NCI-H2227 treated with DMSO at 0.1 percent for 48 hours (cell line): ENCODE measurements at regions not wholly inside any gene's neighbourhood (a gene's known extent, or its start where the extent isn't known, plus 50 kb on each side); places are given as distances from the start of the nearest gene placed in this dataset.

Experiments used
- DNase-seq: peaks from one replicate; lab custom pipeline; 2025; lab: John Stamatoyannopoulos, UW

DNA sequence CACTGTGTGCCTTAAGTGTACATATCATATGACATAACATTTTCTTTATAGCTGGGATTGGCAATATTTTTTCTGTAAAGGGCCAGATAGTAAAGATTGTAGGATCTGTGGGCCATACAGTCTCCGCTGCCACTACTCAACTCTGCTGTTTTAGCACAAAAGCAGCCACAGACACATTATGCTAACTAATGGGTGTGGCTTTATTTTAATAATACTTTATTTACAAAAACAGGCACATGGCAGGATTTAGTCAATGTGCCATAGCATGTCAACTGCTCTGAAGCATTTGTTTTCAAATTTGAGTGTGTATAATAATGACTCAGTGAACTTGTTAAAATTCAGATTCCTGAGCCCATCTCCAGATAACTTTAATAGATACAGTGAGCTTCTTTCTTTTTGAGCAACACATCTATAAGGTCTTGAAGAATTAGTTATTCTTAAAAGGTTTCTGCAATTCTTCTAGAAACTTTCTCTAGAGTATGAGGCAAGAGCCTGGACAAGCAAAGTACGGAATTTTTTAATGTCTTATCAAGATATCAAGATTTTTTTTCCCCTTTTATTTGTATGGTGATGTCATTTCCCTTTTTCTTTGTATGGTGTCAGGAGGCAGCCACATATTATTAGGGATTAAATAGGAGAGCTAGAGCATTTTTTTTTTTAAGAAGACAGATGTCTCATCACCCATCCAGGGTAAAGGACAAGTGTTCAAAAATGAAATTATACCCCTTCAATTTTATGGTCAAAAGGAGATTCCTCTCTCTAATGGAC lies 518.3 kb downstream of the DHX35 start:
- no peak for DNase-seq

DNA sequence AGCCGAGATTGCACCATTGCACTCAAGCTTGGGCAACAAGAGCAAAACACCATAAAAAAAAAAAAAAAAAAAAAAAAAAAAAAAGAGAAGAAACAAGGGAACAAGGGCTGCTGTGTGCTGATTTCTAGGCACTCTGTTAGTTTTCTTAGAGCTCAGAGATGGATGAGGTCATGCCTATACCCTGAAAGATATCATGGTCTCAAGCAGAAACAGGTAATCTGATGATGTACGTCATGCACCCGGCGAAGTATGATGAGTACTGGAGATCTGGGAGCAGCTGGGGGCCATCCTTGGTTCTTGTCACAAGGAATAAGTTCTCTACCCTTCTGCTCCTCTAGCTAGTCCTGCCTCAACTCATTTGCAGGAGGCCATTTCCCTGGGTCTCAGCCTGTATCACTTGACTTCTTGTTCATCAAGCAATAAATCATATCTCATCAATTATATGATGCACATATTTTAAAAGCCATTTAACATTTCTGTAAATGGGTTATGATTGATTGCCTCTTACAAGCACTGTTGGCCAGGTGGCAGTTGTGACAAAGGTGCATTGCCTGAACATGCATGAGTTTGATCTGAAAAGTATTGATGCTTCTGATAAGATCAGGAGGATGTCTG lies 517.2 kb downstream of the DHX35 start:
- DNase-seq = no peak

DNA sequence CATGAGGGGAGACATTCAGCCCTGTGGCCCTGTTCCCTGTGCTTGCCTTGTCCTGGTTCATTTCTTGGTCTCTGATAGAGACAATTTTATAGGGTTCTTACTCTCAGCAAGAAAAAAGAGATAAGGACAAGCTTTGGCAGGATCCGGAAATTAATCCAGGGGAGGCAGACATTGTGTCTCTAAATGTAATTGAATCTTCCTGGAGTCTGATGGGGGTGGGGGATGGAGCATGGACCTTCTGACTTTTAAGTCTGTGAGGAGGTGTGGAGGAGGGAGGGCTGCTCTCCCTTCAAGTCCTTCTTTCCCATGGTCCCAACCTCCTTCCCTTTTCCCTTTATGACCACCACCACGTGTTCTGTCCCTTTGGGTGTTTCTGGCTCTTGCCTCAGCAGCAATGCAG lies 512.7 kb downstream of the DHX35 start:
- DNase-seq = no peak

DNA sequence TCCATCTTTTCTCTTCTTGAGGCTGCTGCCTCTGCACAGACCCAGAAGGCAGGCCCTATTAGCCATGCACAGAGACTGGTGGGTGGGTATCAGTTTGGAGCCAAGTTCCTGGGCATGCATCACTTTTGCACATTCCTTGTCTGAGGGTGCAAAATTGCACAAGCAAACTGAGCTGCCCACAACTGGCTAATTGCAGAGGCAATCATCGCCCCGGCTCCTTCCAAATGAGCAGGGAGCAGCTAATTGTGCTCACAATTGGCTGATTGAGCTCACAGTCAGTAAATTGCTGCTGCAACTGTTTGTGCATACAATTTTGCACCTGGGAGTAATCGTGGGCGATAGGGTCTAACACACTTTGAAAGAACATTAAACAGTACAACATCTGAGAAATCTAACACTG lies 511.4 kb downstream of the DHX35 start:
- no peak for DNase-seq

DNA sequence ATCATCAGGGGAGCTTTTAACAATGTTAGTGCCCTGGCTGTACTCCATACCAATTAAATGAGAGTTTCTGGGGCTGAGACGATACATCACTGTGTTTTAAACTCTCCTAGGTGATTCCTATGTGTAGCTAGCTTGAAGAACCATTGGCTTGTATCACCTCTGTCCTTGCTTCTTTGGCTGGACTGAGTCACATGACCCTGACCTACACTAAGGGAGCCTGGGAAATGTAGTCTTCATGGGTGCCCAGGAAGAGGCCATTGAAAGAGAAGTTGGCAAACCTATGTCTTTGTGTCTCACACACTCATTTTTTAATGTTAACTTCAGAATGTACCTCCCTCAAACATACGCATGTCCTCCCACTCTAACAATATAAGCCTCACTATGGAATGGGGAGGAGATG lies 506.6 kb downstream of the DHX35 start:
- DNase-seq = peak; percentile 1

DNA sequence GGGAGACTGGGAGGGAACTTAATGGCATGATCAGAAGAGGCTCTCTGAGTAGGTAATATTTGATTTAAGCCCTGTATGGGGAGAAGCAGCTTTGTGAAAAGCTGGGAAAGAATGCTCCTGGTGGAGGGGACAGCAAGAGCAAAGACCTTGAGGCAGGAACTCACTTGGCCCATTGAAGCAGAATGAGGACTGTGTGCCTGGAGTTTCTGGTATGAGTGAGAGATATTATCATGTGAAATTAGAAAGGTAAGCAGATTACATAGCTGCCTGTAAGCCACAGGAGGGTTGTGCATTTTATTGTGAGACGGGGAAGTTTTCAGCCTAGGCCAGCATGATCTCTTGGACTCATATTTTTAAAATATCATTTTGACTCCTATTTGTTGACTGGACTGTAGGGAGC lies 502.1 kb downstream of the DHX35 start:
- no peak for DNase-seq

DNA sequence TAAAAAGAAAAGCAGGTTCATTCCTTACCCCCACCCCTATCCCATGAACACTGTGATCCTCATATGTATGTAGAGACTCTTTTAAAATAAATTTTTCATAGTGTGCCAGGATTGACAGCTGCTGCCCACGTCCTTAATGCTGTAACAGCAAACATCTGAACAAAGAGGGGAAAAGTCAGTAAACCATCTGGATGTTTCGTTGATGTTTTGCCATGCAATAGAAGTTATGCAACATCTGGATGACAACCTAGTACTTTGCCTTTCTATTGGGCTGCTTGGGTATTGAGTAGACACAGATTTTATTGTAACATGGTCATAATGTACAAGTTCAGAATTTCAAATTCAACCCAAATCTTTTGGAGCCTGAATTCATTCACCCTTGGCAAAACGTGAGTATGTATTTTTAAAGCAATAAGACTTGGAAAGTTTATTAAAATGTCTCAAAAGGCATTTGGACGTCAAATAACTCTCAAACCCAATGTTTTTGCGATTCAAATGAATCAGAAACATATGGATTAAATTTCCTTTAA lies 500.3 kb downstream of the DHX35 start:
- DNase-seq = no peak

DNA sequence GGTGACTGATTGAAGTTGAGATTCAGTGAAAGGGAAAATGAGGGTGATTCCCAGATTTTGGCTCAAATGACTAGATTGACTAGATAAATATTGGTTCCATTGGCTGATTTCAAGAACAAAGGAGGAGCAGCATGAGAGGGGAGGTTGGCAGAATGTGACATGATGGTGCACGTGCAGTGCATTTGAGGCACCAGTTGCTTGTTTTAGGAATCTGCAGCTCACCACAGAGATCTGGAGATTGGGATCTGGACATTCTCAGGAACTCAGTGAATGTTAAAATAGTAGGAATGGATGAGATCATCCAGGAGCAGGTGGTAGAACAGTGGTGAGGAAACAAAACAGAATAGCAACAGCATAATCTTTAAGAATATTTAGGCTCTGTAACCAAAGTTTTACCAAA lies 496.3 kb downstream of the DHX35 start:
- no peak for DNase-seq

DNA sequence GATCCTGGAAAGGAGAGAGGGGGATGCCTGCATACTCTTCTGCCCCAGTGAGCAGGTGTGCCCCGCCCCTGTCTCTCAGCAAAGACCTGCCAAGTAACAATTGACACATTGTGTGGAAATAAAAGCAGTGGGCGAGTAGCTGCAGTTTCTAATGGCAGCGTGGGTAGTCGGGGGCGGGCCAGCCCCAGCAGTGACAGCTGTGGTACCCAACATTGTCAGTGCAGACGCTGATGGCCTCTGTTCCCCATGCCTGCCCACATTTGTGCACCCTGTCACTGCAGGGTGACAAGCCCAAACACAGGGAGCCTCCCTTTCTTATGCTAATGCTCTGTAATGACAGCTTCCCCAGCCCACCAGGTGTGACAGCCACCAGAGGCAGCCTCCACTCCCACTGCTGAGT lies 491.7 kb downstream of the DHX35 start:
- peak; percentile 5 for DNase-seq

DNA sequence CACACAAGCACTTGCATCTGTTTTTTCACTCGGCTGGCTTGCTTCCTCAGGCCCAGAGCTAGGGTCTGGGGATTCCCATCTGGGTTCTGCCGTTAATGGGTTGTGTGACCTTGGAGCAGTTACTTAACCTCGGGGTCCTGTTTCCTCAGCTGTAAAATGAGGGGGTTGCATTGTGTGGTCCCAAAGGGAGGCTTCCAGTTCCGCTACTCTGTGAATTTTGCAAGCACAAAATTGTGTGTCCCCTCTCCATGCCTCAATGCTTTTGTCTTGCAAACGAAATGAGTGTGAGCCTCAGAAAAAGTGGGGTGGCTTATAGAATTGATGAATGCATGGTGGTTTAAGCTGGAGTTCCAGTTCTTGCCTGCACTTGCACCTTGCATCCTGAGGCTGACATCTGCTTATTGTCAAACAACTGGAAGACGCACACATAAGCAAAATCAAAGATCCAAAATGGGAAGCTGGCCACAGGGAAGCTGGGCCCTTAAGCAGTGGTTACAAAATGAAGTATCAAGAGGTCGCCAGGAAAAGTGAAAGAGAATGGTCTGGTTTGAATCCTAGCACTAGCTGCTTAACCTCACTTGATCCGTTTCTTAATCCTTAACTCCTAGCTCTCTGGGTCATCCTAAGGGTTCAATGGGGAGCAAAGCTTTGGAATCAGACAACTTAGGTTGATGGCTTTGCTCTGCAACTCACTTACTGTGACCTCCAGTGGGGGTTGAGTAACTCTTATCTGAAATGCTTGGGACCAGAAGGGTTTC lies 490.6 kb downstream of the DHX35 start:
- no peak for DNase-seq

DNA sequence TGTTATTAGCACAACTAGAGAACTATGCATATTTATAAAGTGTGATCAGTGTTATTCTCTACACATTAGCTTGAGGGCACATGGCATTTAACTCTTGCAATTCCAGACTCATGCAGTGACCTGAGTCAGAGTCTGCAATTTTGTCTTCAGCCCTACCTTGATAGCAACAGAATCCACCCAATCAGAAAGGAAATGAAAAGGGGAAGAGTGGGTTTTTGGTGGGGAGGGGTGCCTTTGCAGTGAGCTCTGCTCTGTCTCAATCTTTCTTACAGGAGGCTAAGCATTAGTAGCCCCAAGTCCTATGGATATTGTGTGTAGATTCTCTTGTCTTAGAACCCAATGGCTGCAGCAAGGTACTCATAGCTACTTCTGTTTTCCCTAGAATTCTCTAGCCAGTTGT lies 489.2 kb downstream of the DHX35 start:
- no peak for DNase-seq

DNA sequence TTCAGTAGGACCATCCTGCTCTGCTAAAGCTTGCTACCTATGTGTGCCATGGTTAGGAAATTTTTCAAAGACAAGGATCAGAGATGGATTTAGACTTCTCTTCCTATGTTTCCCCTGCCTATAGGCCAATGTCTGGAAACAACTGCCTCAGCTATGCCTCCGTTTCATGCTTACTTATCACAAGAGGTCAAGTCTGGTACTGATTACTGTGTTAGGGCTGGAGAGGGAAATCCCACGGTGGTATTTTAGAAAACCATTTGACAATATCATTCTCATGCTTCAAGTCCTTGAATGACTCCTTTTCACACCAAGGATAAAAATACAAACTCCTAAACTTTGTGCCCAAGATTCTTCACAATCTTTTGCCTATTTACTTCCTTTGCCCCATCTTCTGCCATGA lies 484.3 kb downstream of the DHX35 start:
- no peak for DNase-seq

DNA sequence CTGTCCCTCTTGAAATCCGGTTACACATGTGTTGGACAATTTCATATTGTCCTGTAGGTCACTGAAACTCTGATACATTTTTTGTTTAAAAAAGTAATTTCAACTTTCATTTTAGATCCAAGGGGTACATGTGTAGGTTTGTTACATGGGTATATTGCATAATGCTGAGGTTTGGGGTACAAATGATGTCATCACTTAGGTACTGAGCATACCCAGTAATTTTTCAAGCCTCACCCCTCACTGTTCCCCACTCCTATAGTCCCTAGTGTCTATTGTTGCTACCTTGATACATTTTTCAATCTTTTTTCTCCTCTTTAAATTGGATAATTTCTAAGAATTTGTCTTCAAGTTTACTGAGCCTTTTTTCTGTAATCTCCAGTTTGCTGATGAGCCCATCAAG lies 483.0 kb downstream of the DHX35 start:
- DNase-seq = no peak

DNA sequence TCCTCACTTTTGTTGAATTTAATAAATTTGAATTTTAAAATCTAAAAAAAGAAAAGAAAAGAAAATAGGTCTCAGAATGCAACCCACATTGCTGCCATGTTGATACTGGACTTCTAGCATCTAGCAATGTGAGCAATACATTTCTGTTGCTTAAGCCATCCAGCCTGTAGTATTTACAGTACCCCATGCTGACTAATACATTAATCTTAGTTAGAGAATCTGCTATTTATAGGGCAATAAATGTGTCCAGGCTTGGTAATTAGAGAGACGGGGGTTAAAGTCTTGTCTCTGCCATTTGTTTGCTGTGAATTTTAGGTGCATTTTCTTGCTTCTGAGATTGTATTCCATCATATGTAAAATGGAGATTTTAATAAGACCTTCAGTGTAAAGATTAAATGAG lies 471.3 kb downstream of the DHX35 start:
- no peak for DNase-seq

DNA sequence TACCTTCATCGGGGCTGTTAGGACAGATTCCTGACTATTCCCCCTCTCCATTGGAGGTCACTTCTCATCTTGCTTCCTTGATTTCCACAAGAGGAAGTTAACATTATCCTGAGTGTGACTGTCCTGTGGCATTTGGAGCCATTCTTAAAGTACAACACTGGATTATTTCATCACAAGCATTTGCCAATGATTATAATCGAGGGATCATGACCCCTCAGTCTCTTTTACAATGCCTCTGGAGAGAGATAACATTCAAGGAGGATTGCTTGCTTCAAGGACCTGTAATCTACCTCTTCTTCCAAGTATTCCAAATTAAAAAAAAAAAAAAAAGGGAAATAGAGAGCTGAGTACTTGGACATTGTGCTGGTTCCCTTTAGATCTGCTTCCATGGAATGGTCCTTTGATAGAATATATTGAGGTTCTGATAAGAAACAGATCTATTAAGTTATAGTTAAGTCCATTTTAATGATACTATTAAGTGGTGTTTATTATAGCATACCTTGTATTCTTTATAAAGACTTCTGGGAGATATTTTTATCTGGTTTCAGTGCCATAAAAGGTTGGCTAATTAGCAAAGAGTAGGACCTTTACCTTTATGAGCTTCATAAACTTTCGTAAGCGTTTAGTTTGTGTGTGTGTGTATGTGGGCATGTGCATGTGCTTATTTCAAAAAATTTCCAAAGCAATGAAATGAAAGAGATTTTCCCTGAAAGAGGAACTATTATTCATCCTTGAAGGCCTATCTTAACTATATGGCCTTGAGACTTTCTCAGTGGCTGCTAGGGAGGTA lies 469.1 kb downstream of the DHX35 start:
- no peak for DNase-seq

DNA sequence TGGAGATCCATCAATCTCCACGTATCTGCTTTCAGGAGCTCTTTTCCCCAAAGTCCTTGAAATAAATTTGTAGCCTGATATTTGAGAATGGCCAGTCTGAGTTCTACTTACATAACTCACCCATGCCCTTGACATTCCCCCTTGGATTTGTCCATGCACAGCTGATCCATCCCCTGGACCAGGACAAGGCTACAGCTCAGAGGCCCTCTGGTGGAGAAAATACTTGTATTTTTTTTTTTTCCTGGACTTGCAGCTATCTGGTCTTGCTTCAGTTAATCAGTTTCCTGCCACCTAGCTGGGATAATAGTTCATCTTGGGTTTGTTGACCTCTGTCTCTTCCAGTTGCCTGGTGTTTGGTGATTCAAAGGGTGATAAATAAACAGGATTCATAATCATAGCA lies 467.6 kb downstream of the DHX35 start:
- no peak for DNase-seq

DNA sequence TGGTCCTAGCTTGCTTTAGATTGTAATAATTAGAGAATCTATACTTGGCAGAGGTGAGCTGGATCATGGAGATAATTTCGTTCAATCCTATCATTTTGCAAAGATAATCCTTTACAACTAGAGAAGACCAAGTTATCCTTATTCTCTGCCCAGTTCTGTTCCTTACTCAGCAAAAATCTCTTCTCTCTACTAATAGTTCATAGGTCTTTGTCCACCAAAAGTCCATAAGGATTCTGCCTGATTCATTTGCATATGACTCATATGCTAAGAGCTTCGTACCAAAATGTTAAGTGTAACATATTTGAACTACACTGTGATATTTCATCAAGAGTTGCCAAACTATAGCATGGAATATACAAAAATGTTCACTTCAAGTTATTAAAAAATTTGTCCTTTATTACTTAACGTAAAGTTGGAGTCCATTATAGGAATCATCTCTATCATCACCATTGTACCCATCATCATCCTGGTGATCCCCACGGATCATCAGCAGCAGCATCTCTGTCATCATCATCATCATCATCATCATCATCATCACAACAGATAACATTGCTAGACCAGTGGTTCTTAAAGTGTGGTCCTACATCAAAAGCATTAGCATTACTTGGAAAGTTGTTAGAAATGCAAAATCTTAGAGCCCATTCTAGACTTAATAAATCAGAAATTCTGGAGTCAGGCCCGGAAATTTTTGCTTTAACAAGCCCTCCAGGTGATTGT lies 463.0 kb downstream of the DHX35 start:
- no peak for DNase-seq

DNA sequence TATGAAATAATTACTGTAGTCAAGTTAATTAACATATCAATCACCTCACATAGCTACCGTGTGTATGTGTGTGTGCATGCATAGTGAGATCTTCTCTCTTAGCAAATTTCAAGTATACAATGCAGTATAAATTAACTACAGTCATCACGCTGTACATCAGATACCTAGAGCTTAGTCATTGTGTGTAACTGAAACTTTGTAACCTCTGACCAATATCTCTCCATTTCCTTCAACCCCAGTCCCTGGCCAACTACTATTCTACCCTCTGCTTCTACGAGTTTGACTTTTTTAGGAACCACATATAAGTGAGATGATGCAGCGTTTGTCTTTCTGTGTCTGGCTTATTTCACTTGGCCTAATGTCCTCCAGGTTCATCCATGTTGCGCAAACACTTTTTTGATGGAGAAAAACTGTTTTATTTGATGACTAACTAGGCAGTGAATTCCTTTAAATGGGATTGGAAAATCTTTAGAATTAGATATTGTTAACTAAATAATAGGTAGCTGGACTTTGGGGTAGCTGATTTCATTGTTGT lies 459.5 kb downstream of the DHX35 start:
- DNase-seq = no peak

DNA sequence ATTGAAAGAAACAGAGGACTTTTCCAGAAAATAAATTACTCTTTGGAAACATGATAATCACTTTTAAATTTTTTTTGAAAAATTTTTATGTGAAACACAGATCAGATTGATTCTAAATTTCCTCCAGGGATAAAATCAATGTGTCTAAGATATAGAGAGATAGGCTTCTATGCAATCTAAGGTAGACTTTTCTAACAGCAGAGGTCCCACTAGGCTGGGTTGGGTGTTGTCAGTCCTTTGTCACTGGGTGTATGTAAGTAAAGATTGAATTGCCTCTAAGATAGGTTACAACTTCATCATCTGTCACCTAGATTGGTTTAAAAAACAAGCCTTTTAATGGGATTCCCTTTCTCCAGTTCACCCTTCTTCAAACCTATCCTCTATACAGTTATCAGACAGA lies 449.9 kb downstream of the DHX35 start:
- no peak for DNase-seq

DNA sequence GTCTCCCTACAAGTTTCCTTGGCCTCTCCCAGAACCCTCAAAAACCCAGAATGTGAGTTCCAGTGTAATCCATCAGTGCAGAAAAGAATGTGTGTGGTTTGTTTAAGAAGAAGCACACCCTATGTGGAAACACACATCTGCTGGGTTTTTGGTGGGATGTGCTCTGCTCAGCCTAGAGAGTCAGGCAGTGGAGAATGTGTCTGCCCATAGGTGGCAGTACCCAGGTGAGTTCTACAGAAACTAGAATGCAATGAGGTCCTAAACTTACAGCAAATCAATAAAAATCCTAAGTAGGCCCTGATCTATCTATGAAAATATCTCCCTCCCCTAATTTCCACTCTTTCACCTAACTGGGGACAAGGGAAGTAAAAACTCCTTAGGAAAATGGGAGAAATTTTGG lies 437.3 kb downstream of the DHX35 start:
- no peak for DNase-seq

DNA sequence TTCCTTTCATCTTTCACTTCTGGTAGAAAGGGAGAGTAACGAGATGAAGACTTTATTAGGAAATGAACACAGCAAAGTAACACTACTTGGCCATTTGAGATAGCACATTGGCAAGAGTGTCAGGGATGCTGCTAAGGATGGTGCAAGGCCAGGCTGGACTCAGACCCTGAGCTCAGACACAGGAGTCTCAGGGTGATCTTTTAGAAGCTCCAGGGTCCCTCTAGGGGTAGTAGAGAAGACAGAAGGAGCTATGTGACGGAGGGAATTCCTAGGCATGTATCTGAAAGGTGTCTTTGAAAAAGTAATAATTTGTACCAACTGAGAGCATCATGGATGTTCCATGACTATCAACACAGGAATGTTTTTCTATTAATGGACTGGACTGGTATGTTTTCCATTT lies 436.5 kb downstream of the DHX35 start:
- DNase-seq = no peak
